Suprapubic skin (tissue), 4 donors: ENCODE measurements at regions not wholly inside any gene's neighbourhood (a gene's known extent, or its start where the extent isn't known, plus 50 kb on each side); places are given as distances from the start of the nearest gene placed in this dataset.

ENCODE experiments used
- EP300 ChIP-seq: sonication (generic); formaldehyde crosslinking; IDR thresholded peaks from one replicate; pipeline ENCODE4 v1.6.1; 2017; ENCODE audit warnings: antibody characterized with exemption
- POLR2AphosphoS5 ChIP-seq, 3 donors: sonication (generic); formaldehyde crosslinking; IDR thresholded peaks; one replicate each; pipeline ENCODE4 v1.6.1; 2017; ENCODE audit warnings: antibody characterized with exemption in 3 of 3
- TF ChIP-seq, protein P1 (sequence below), 2 donors: fragments of 200-600 bp in 1 of 2; fragments of 450-650 bp in 1 of 2; sonication (generic) in 1 of 2; IDR thresholded peaks; one replicate each; pipeline ENCODE4 v1.5.1; 2016 to 2019; ENCODE audit warnings: antibody characterized with exemption in 2 of 2, mild to moderate bottlenecking in 1 of 2, moderate library complexity in 1 of 2

DNA sequence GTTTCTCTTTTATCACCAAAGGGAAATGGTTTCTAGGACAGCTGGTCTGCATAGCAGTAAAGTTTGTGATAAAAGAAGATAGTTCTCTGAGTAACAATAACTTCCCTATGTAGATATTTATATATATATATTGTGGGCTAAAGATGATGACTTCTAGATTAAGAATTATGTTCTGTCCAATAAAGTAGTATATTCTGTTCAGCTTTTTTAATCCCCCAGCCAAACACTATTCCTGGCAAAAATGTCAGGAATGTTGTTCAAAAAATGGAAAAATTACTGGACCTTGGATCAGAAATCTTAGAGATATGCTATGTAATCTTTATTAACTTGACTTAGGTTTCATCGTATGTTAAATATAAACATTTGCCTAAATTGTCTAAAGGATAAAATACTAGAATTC lies 136.3 kb upstream of the GNAI1 start:
- TF ChIP-seq EP300: no peak
- TF ChIP-seq POLR2AphosphoS5 (IDR thresholded peaks at IDR 0.05): no peak
- TF ChIP-seq, protein P1, sequence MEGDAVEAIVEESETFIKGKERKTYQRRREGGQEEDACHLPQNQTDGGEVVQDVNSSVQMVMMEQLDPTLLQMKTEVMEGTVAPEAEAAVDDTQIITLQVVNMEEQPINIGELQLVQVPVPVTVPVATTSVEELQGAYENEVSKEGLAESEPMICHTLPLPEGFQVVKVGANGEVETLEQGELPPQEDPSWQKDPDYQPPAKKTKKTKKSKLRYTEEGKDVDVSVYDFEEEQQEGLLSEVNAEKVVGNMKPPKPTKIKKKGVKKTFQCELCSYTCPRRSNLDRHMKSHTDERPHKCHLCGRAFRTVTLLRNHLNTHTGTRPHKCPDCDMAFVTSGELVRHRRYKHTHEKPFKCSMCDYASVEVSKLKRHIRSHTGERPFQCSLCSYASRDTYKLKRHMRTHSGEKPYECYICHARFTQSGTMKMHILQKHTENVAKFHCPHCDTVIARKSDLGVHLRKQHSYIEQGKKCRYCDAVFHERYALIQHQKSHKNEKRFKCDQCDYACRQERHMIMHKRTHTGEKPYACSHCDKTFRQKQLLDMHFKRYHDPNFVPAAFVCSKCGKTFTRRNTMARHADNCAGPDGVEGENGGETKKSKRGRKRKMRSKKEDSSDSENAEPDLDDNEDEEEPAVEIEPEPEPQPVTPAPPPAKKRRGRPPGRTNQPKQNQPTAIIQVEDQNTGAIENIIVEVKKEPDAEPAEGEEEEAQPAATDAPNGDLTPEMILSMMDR (IDR thresholded peaks at IDR 0.05): no peak
